SK-N-MC (cell line): ENCODE measurements at regions not wholly inside any gene's neighbourhood (a gene's known extent, or its start where the extent isn't known, plus 50 kb on each side); places are given as distances from the start of the nearest gene placed in this dataset.

Experiments used
- EZH2 ChIP-seq: fragments of 200-600 bp; sonication (generic); IDR thresholded peaks from one replicate; pipeline ENCODE4 v1.6.1; 2017; ENCODE audit warnings: antibody characterized with exemption
- POLR2AphosphoS5 ChIP-seq: IDR thresholded peaks from 2 replicates; pipeline ENCODE4 v1.6.1; 2012; ENCODE audit warnings: mild to moderate bottlenecking, low read depth, low read length, borderline replicate concordance

- TF ChIP-seq EZH2 (no peak), POLR2AphosphoS5 (no peak)
Measured at GRCh38 chrX:34218063-34218462, 85.9 kb upstream of the FAM47A start.
